ENCODE measurements at regions not wholly inside any gene's neighbourhood (a gene's known extent, or its start where the extent isn't known, plus 50 kb on each side); places are given as distances from the start of the nearest gene placed in this dataset.

- TF ChIP-seq, protein P1, sequence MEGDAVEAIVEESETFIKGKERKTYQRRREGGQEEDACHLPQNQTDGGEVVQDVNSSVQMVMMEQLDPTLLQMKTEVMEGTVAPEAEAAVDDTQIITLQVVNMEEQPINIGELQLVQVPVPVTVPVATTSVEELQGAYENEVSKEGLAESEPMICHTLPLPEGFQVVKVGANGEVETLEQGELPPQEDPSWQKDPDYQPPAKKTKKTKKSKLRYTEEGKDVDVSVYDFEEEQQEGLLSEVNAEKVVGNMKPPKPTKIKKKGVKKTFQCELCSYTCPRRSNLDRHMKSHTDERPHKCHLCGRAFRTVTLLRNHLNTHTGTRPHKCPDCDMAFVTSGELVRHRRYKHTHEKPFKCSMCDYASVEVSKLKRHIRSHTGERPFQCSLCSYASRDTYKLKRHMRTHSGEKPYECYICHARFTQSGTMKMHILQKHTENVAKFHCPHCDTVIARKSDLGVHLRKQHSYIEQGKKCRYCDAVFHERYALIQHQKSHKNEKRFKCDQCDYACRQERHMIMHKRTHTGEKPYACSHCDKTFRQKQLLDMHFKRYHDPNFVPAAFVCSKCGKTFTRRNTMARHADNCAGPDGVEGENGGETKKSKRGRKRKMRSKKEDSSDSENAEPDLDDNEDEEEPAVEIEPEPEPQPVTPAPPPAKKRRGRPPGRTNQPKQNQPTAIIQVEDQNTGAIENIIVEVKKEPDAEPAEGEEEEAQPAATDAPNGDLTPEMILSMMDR (IDR thresholded peaks at IDR 0.05) = no peak
These were observed 1608.7 kb downstream of the STIM2 start for GRCh38 chr4:28469387-28469786.

GRCh38 chr4:28469886-28470285, 1609.2 kb downstream of the STIM2 start:
- Mint-ChIP-seq H3K27me3 (no peaks in the 10 kb centered on the region), H3K27ac (no peak overlapping the region), H3K36me3 (ENCODE audit: low read depth) (no peaks in the 10 kb centered on the region), H3K4me1 (ENCODE audit: low read depth) (no peaks in the 10 kb centered on the region), H3K4me3 (no peak overlapping the region), H3K9me3 (peaks cover 2% of the 10 kb centered on the region)
- DNase-seq = no peak
- H3K4me3 ChIP-seq (ENCODE audit: low read length) = no peak overlapping the region
- H3K36me3 ChIP-seq (ENCODE audit: insufficient read depth, low read length) = no peaks in the 10 kb centered on the region
- no peaks in the 10 kb centered on the region for H3K4me1 ChIP-seq (ENCODE audit: insufficient read depth, low read length)
- no peak for ATAC-seq (ENCODE audit: poor library complexity)
- no peak overlapping the region for H3K27ac ChIP-seq (ENCODE audit: low read depth in 1 of 2, low read length in 2 of 2)
- TF ChIP-seq, protein P1 (IDR thresholded peaks at IDR 0.05) = no peak
- CTCF ChIA-PET = no interaction called here
- intact Hi-C loops (cut with DNase I, micrococcal nuclease) = no loop called here
- POLR2A ChIA-PET = no interaction called here
- no peaks in the 10 kb centered on the region for H3K27me3 ChIP-seq (ENCODE audit: control insufficient read depth in 1 of 2, insufficient read depth in 2 of 2, low read length in 2 of 2)
- H3K9me3 ChIP-seq (ENCODE audit: control insufficient read depth in 1 of 2, insufficient read depth in 1 of 2, low read length in 2 of 2) = peaks cover 0 to 10% of the 10 kb centered on the region in 2 experiments

More at GRCh38 chr4:28469387-28469786, 1608.7 kb downstream of the STIM2 start:
- Mint-ChIP-seq H3K4me3 (no peak overlapping the region), H3K36me3 (ENCODE audit: low read depth) (no peaks in the 10 kb centered on the region), H3K9me3 (peaks cover 2% of the 10 kb centered on the region), H3K27me3 (no peaks in the 10 kb centered on the region), H3K27ac (no peak overlapping the region), H3K4me1 (ENCODE audit: low read depth) (no peaks in the 10 kb centered on the region)
- no peak overlapping the region for H3K27ac ChIP-seq (ENCODE audit: low read depth in 1 of 2, low read length in 2 of 2)
- intact Hi-C loops (cut with DNase I, micrococcal nuclease) = no loop called here
- peaks cover 0 to 10% of the 10 kb centered on the region in 2 experiments for H3K9me3 ChIP-seq (ENCODE audit: control insufficient read depth in 1 of 2, insufficient read depth in 1 of 2, low read length in 2 of 2)
- ChIA-PET POLR2A (no interaction called here), CTCF (no interaction called here)
- no peaks in the 10 kb centered on the region for H3K27me3 ChIP-seq (ENCODE audit: control insufficient read depth in 1 of 2, insufficient read depth in 2 of 2, low read length in 2 of 2)
- H3K4me3 ChIP-seq (ENCODE audit: low read length) = no peak overlapping the region
- H3K36me3 ChIP-seq (ENCODE audit: insufficient read depth, low read length) = no peaks in the 10 kb centered on the region
- DNase-seq (no peak), ATAC-seq (ENCODE audit: poor library complexity) (no peak)
- no peaks in the 10 kb centered on the region for H3K4me1 ChIP-seq (ENCODE audit: insufficient read depth, low read length)

GRCh38 chr4:28475381-28475780, 1614.7 kb downstream of the STIM2 start:
- no peaks in the 10 kb centered on the region for H3K4me1 Mint-ChIP-seq (ENCODE audit: low read depth)
- CTCF ChIA-PET = no interaction called here

More at GRCh38 chr4:28475381-28475780, 1614.7 kb downstream of the STIM2 start:
- no peak for ATAC-seq (ENCODE audit: poor library complexity)
- POLR2A ChIA-PET = no interaction called here
- H3K9me3 ChIP-seq (ENCODE audit: control insufficient read depth in 1 of 2, insufficient read depth in 1 of 2, low read length in 2 of 2) = peaks cover 5% of the 10 kb centered on the region in 2 experiments
- H3K36me3 Mint-ChIP-seq (ENCODE audit: low read depth) = no peaks in the 10 kb centered on the region
- TF ChIP-seq, protein P1 (IDR thresholded peaks at IDR 0.05) = no peak
- H3K27ac Mint-ChIP-seq = no peak overlapping the region
- no peaks in the 10 kb centered on the region for H3K27me3 ChIP-seq (ENCODE audit: control insufficient read depth in 1 of 2, insufficient read depth in 2 of 2, low read length in 2 of 2)
- no peak overlapping the region for H3K4me3 ChIP-seq (ENCODE audit: low read length)
- H3K27ac ChIP-seq (ENCODE audit: low read depth in 1 of 2, low read length in 2 of 2) = no peak overlapping the region
- no peaks in the 10 kb centered on the region for H3K27me3 Mint-ChIP-seq
- no peaks in the 10 kb centered on the region for H3K36me3 ChIP-seq (ENCODE audit: insufficient read depth, low read length)
- no peak for DNase-seq
- H3K4me3 Mint-ChIP-seq = no peak overlapping the region
- intact Hi-C loops (cut with DNase I, micrococcal nuclease) = no loop called here
- H3K4me1 ChIP-seq (ENCODE audit: insufficient read depth, low read length) = no peaks in the 10 kb centered on the region
- H3K9me3 Mint-ChIP-seq = peaks cover 7% of the 10 kb centered on the region

Data from CD4-positive, alpha-beta T cell (primary cell).